Hypothalamus (tissue), 51 donors: ENCODE measurements at regions not wholly inside any gene's neighbourhood (a gene's known extent, or its start where the extent isn't known, plus 50 kb on each side); places are given as distances from the start of the nearest gene placed in this dataset.
A peak's percentile ranks its signal among the peaks of the same experiment; 100 is the strongest.

Experiments
- DNase-seq, 51 donors: peaks; one replicate each; lab custom pipeline; 2025; lab: John Stamatoyannopoulos, UW

- DNase-seq: no peak
Measured at GRCh38 chr18:75525331-75525730, 97.8 kb upstream of the SMIM21 start.

GRCh38 chr18:75524841-75525240 lies 97.3 kb upstream of the SMIM21 start:
- DNase-seq: no peak

GRCh38 chr18:75524181-75524580 lies 96.7 kb upstream of the SMIM21 start:
- DNase-seq: no peak

- peak in 5 of 51 donors; percentile 3 to 44 (median 13) for DNase-seq
Measured at GRCh38 chr18:75521816-75522215, 94.3 kb upstream of the SMIM21 start.

- no peak for DNase-seq
Measured at GRCh38 chr18:75518007-75518406, 90.5 kb upstream of the SMIM21 start.

- no peak for DNase-seq
Measured at GRCh38 chr18:75517286-75517685, 89.8 kb upstream of the SMIM21 start.

- no peak for DNase-seq
Measured at GRCh38 chr18:75507636-75508035, 80.1 kb upstream of the SMIM21 start.

- no peak for DNase-seq
Measured at GRCh38 chr18:75506913-75507312, 79.4 kb upstream of the SMIM21 start.

GRCh38 chr18:75504469-75504868 lies 77.0 kb upstream of the SMIM21 start:
- DNase-seq: no peak

- no peak for DNase-seq
Measured at GRCh38 chr18:75503615-75504014, 76.1 kb upstream of the SMIM21 start.

GRCh38 chr18:75502286-75502685 lies 74.8 kb upstream of the SMIM21 start:
- no peak for DNase-seq

- no peak for DNase-seq
Measured at GRCh38 chr18:75500545-75500944, 73.0 kb upstream of the SMIM21 start.

GRCh38 chr18:75497576-75498235 lies 70.2 kb upstream of the SMIM21 start:
- DNase-seq: no peak

GRCh38 chr18:75496151-75496550 lies 68.6 kb upstream of the SMIM21 start:
- no peak for DNase-seq

GRCh38 chr18:75492852-75493251 lies 65.3 kb upstream of the SMIM21 start:
- no peak for DNase-seq

GRCh38 chr18:75491361-75491760 lies 63.9 kb upstream of the SMIM21 start:
- no peak for DNase-seq

GRCh38 chr18:75489493-75490190 lies 62.1 kb upstream of the SMIM21 start:
- peak in 1 of 51 donors; percentile 2 for DNase-seq

- no peak for DNase-seq
Measured at GRCh38 chr18:75483662-75484061, 56.2 kb upstream of the SMIM21 start.

GRCh38 chr18:75482880-75483279 lies 55.4 kb upstream of the SMIM21 start:
- no peak for DNase-seq

- no peak for DNase-seq
Measured at GRCh38 chr18:75480487-75480886, 53.0 kb upstream of the SMIM21 start.

GRCh38 chr18:75478996-75479880 lies 51.7 kb upstream of the SMIM21 start:
- peak in 4 of 51 donors; percentile 6 to 41 (median 16) for DNase-seq
